ENCODE measurements at regions not wholly inside any gene's neighbourhood (a gene's known extent, or its start where the extent isn't known, plus 50 kb on each side); places are given as distances from the start of the nearest gene placed in this dataset.
"Not testable (repeated sequence)": the region's sequence is repeated elsewhere in the genome, so short reads cannot be mapped to it uniquely, and the experiment has no call there.

DNA sequence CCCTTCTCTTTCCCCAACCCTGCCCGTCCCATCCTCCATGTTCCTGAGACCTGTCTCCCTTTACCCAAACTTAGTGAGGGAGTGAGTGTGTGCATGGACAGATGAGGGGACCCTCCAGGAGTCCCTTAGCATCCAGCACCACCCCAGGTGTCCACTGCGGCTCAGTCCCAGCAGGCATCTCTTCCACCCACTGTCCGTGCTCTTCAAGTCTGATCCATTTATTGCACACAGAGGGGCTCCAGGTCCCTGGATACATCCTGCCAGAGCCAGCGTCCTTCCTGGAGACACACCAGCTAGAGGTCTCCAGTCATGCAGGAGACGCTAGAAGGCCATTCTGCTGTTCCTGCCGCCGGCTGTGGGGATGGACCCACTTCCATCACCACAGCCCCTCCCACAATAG, 239.2 kb downstream of the ADGRD1 start:
- DNase-seq = no peak

GRCh38 chr12:131194166-131194565, 240.5 kb downstream of the ADGRD1 start:
- no peak for DNase-seq

- DNase-seq = no peak
Measured at GRCh38 chr12:131195796-131196195, 242.1 kb downstream of the ADGRD1 start.

- DNase-seq = no peak
Measured at GRCh38 chr12:131196220-131196619, 242.5 kb downstream of the ADGRD1 start.

DNA sequence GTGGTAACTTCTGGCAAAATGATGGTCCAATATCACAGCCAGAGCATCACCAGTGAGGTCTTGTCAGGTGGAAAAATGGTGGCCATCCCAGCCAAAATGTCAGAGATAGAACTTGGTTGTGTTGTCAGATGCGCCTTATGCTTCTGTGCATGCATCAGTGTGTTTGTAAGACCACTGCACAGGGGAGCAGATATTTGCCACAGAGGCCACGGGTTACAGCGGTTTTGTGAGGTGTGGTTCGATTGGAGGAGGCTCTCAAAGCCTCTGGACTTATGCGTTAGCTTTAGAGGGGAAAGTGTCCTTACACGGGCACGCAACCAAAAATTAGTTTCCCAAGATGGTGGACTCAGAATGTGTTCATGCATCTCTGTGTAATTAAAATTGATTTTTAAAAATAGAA, 243.8 kb downstream of the ADGRD1 start:
- no peak for DNase-seq

DNA sequence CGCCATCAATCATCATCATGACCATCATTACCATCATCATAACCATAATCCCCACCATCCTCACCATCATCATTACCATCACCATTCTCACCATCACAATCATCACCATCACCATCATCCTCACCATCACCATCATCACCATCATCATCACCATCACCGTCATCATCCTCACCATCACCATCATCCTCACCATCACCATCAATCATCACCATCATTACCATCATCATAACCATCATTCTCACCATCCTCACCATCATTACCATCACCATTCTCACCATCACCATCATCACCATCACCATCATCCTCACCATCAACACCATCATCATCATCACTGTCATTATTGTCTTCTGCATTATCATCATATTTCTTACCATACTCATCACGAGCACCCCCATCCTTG, 245.5 kb downstream of the ADGRD1 start:
- no peak for DNase-seq

GRCh38 chr12:131201912-131202311, 248.2 kb downstream of the ADGRD1 start:
- DNase-seq = not testable (repeated sequence)

GRCh38 chr12:131202592-131203378, 249.1 kb downstream of the ADGRD1 start:
- no peak for DNase-seq

- DNase-seq = no peak
Measured at GRCh38 chr12:131203666-131204415, 250.1 kb downstream of the ADGRD1 start.

DNA sequence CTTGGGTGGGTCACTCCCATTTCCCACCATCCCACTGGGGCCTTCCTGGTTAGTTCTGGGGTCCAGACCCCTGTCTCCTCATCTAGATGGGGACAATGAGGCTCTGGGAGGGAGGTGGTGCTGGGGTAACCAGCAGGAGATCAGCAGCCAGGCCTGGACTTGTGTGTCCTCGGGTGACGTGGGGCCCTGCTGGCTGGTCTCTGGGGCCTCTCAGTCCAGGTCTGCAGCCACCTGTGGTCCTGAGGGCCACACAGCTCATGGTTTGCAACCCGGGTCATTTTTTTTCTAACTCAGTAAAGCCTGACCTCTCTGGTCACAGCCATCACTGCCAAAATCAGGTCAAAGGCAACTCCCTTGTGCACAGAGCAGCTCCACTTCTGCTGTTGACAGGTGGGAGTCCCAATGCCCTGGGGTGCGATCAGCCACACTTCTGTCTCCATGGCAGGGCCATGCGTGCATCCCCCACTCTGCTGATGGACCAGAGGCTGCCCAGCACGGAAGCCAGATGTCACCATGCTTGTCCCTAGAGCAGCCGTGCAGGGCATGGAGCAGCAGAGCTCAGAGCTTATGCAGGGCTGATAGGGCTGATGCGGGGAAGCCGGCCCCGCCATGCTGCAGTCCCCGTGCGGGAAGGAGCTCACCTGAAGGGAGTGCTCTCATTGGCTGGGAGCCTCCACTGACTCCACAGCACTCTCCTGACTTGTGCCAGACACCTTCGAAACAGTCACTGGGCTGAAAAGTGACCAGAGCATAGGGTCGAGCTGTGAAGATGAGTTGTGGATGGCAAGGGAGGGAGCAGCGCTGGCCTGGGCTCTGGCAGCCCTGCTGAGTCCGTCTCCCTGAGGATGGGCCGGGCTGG, 250.9 kb downstream of the ADGRD1 start:
- no peak for DNase-seq

- DNase-seq = not testable (repeated sequence)
Measured at GRCh38 chr12:131205275-131205933, 251.7 kb downstream of the ADGRD1 start.

GRCh38 chr12:131206630-131207299, 253.1 kb downstream of the ADGRD1 start:
- not testable (repeated sequence) for DNase-seq

DNA sequence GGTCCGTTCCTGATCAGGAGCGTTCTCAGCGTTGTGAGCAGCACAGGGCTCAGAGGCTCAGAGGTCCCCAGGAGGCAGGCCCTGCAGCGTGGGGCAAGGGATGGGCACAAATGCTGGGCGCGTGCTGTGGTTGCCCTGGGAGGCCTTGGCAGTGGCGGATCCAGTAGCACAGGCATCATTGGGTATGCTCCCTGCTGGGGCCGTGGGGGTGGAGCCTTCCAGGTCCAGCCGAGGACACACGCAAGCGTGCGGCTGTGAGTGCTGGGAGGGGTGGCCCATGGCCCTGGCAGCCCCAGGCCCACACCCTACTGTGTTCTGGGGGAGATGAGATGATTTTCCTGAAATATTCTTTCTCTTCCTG, 253.6 kb downstream of the ADGRD1 start:
- not testable (repeated sequence) for DNase-seq

- DNase-seq = not testable (repeated sequence)
Measured at GRCh38 chr12:131207841-131208240, 254.1 kb downstream of the ADGRD1 start.

DNA sequence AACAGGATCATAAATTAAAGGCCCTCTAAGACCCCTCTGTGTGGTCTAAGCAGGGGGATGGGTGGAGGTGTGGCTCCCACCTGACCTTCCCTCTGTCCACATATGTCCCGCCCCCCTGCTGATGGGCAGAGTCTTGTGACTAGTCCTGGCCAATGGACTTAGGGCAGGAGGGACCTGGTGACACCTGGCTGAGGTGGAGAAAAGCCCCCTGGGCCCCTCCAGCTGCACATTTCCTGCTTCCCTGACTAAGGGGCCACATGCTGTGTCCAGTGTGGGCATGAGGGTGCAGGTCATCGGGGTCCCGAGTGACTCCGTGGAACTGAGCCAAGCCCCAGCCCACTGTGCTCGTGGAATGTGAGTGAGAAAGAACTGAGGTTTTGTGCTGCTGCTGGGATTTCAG, 254.7 kb downstream of the ADGRD1 start:
- DNase-seq = no peak

DNA sequence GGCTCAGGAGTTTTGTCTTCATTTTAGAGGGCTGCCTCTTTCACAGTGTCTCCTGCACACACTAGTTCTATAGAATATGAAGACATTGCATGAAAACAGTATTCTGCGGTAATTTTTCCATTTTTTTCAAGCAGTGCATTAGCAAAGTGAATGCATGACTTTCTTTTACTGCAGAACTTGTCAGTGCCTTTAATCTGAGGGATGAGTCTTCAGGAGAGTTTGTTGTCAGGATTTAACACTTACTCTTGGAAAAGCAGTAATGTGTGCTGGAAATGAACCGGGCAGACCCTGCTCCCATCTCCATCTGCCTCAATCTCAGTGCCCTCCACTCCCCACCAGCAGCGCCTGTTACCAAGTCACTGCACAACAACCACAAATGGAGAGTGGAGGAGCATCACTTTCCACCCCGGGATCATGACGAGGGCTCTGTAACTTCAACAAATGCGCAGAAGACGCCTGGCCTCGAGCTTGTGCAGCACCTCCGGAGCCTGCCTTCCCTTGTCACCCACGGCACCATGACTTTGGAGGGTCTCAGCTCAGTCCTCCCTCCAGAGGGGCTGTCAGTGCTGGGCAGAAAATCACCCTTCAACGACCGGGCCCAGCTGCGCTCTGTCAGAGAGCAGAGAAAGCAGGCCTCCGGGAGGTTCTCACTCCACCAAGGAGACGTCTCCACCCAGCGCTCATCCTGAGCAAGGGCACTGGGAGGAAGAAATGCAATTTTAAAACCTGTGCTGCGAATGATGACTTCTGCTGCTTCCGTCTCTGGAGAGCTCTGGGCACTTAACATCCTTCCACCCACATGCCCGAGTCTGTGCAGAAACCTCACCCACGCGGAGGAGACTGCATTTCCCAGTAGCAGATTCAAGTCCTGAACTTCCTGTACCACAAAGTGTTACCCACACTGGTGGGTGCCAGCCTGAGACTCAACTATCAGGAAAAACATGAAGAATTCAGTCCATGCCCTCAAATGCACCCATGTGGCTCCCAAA, 255.7 kb downstream of the ADGRD1 start:
- DNase-seq = no peak

- no peak for DNase-seq
Measured at GRCh38 chr12:131210506-131211339, 257.0 kb downstream of the ADGRD1 start.

GRCh38 chr12:131211340-131211938, 257.7 kb downstream of the ADGRD1 start:
- no peak for DNase-seq

GRCh38 chr12:131213896-131214442, 260.3 kb downstream of the ADGRD1 start:
- DNase-seq = no peak
